Upper lobe of left lung (tissue), 4 donors: ENCODE measurements at regions not wholly inside any gene's neighbourhood (a gene's known extent, or its start where the extent isn't known, plus 50 kb on each side); places are given as distances from the start of the nearest gene placed in this dataset.

Experiments
- CTCF ChIP-seq, 6 experiments: fragments of 450-650 bp in 4 of 6; fragments of 200-600 bp in 2 of 6; sonication (generic) in 2 of 6; IDR thresholded peaks; one replicate each; pipeline ENCODE4 v1.5.1; 2016 to 2019; ENCODE audit warnings: antibody characterized with exemption in 6 of 6
- POLR2A ChIP-seq, 4 donors: fragments of 450-650 bp; IDR thresholded peaks; one replicate each; pipeline ENCODE4 v1.5.1; 2016 to 2017; ENCODE audit warnings: antibody characterized with exemption in 4 of 4, mild to moderate bottlenecking in 2 of 4
- POLR2AphosphoS5 ChIP-seq, 2 donors: sonication (generic); formaldehyde crosslinking; IDR thresholded peaks; one replicate each; pipeline ENCODE4 v1.5.1; 2017; ENCODE audit warnings: antibody characterized with exemption in 2 of 2

GRCh38 chrY:12517338-12517737 is 183.7 kb upstream of the USP9Y start:
- TF ChIP-seq POLR2A (IDR thresholded peaks at IDR 0.05) (no peak), CTCF (IDR thresholded peaks at IDR 0.05) (no peak), POLR2AphosphoS5 (IDR thresholded peaks at IDR 0.05) (no peak)
